DMS53 treated with DMSO at 0.1 percent for 48 hours (cell line): ENCODE measurements at regions not wholly inside any gene's neighbourhood (a gene's known extent, or its start where the extent isn't known, plus 50 kb on each side); places are given as distances from the start of the nearest gene placed in this dataset.
"Not testable (repeated sequence)": the region's sequence is repeated elsewhere in the genome, so short reads cannot be mapped to it uniquely, and the experiment has no call there.

Experiments used
- DNase-seq: peaks from one replicate; lab custom pipeline; 2025; ENCODE audit not compliant: unreplicated experiment; lab: John Stamatoyannopoulos, UW

GRCh38 chrX:141520750-141521149, 63.8 kb downstream of the SPANXA1 start:
- not testable (repeated sequence) for DNase-seq

- DNase-seq: not testable (repeated sequence)
Observed at GRCh38 chrX:141475788-141476187, 108.8 kb downstream of the SPANXA1 start.

- DNase-seq: no peak
Observed at GRCh38 chrX:141469469-141469868, 115.1 kb downstream of the SPANXA1 start.

GRCh38 chrX:141468940-141469339, 115.6 kb downstream of the SPANXA1 start:
- no peak for DNase-seq

GRCh38 chrX:141467442-141467841, 117.1 kb downstream of the SPANXA1 start:
- no peak for DNase-seq

- no peak for DNase-seq
Observed at GRCh38 chrX:141455103-141455502, 129.4 kb downstream of the SPANXA1 start.

GRCh38 chrX:141443922-141444321, 140.6 kb downstream of the SPANXA1 start:
- DNase-seq: no peak

GRCh38 chrX:141439651-141440050, 144.9 kb downstream of the SPANXA1 start:
- DNase-seq: no peak

- no peak for DNase-seq
Observed at GRCh38 chrX:141415889-141416288, 168.6 kb downstream of the SPANXA1 start.

GRCh38 chrX:141405853-141406492, 163.7 kb upstream of the SPANXC start:
- peak; percentile 84 for DNase-seq

GRCh38 chrX:141405486-141405852, 163.2 kb upstream of the SPANXC start:
- DNase-seq: peak; percentile 33

- no peak for DNase-seq
Observed at GRCh38 chrX:141402897-141403610, 160.7 kb upstream of the SPANXC start.

GRCh38 chrX:141396536-141396935, 154.2 kb upstream of the SPANXC start:
- no peak for DNase-seq

- no peak for DNase-seq
Observed at GRCh38 chrX:141375011-141375760, 132.9 kb upstream of the SPANXC start.

GRCh38 chrX:141341743-141342142, 99.4 kb upstream of the SPANXC start:
- no peak for DNase-seq

- no peak for DNase-seq
Observed at GRCh38 chrX:141341341-141341740, 99.0 kb upstream of the SPANXC start.

- no peak for DNase-seq
Observed at GRCh38 chrX:141320801-141321200, 78.5 kb upstream of the SPANXC start.

GRCh38 chrX:141314441-141314840, 72.1 kb upstream of the SPANXC start:
- DNase-seq: no peak

GRCh38 chrX:141301017-141301416, 58.7 kb upstream of the SPANXC start:
- DNase-seq: no peak
